ENCODE measurements at regions not wholly inside any gene's neighbourhood (a gene's known extent, or its start where the extent isn't known, plus 50 kb on each side); places are given as distances from the start of the nearest gene placed in this dataset.
A peak's percentile ranks its signal among the peaks of the same experiment; 100 is the strongest.

GRCh38 chr17:83173914-83174361, 94.5 kb downstream of the METRNL start:
- no peaks in the 10 kb centered on the region for H3K27me3 ChIP-seq (ENCODE audit: low read length)
- ChIA-PET CTCF (no interaction called here), POLR2A (ENCODE audit: unreplicated experiment) (no interaction called here)
- H3K4me3 ChIP-seq (ENCODE audit: low read length), result no peak overlapping the region
- intact Hi-C loops (cut with micrococcal nuclease), result no loop called here
- no peaks in the 10 kb centered on the region for H3K36me3 ChIP-seq (ENCODE audit: low read depth, low read length)
- H3F3A ChIP-seq (ENCODE audit: low read length, unreplicated experiment), result no peaks in the 10 kb centered on the region
- no TSS peak for BruUV-seq (replicated peaks)
- no peaks in the 10 kb centered on the region for H3K4me1 ChIP-seq (ENCODE audit: insufficient read depth, low read length)
- no peaks in the 10 kb centered on the region for H3K79me2 ChIP-seq (ENCODE audit: low read length)
- no peak overlapping the region for H2AFZ ChIP-seq (ENCODE audit: low read length)
- ATAC-seq (no peak), DNase-seq (no peak)
- no peak overlapping the region for H3K9ac ChIP-seq (ENCODE audit: low read length)
- H3K9me3 ChIP-seq (ENCODE audit: low read length), result no peaks in the 10 kb centered on the region
- H3K4me2 ChIP-seq (ENCODE audit: low read length), result no peak overlapping the region
- TF ChIP-seq EZH2 (IDR thresholded peaks at IDR 0.05; ENCODE audit: low read length, unreplicated experiment) (no peak), EZH2phosphoT487 (IDR thresholded peaks at IDR 0.05; ENCODE audit: borderline replicate concordance, low read length) (no peak), CTCF (conservative IDR thresholded peaks at IDR 0.05; ENCODE audit: low read depth, low read length) (no peak)
- no peaks in the 10 kb centered on the region for H3K9me2 ChIP-seq (replicated peaks; ENCODE audit: low read length)
- H3K27ac ChIP-seq (ENCODE audit: low read length), result no peak overlapping the region
- H4K20me1 ChIP-seq (ENCODE audit: low read length), result no peaks in the 10 kb centered on the region

- peak; percentile 19 for DNase-seq
- no peak overlapping the region for H2AFZ ChIP-seq (ENCODE audit: low read length)
- no peaks in the 10 kb centered on the region for H3K9me3 ChIP-seq (ENCODE audit: low read length)
- no peak overlapping the region for H3K9ac ChIP-seq (ENCODE audit: low read length)
- H3F3A ChIP-seq (ENCODE audit: low read length, unreplicated experiment), result no peaks in the 10 kb centered on the region
- POLR2A ChIA-PET (ENCODE audit: unreplicated experiment), result no interaction called here
- no peaks in the 10 kb centered on the region for H4K20me1 ChIP-seq (ENCODE audit: low read length)
- no peaks in the 10 kb centered on the region for H3K27me3 ChIP-seq (ENCODE audit: low read length)
- H3K4me2 ChIP-seq (ENCODE audit: low read length), result no peak overlapping the region
- BruUV-seq (replicated peaks), result no TSS peak
- intact Hi-C loops (cut with micrococcal nuclease), result no loop called here
- H3K4me1 ChIP-seq (ENCODE audit: insufficient read depth, low read length), result no peaks in the 10 kb centered on the region
- no peak for TF ChIP-seq EZH2phosphoT487 (IDR thresholded peaks at IDR 0.05; ENCODE audit: borderline replicate concordance, low read length)
- peak; percentile 32; the same call in 1 of the 2 replicates for TF ChIP-seq CTCF (conservative IDR thresholded peaks at IDR 0.05; ENCODE audit: low read depth, low read length)
- no peak for TF ChIP-seq EZH2 (IDR thresholded peaks at IDR 0.05; ENCODE audit: low read length, unreplicated experiment)
- no peak overlapping the region for H3K4me3 ChIP-seq (ENCODE audit: low read length)
- H3K79me2 ChIP-seq (ENCODE audit: low read length), result no peaks in the 10 kb centered on the region
- CTCF ChIA-PET, result no interaction called here
- no peaks in the 10 kb centered on the region for H3K36me3 ChIP-seq (ENCODE audit: low read depth, low read length)
- H3K9me2 ChIP-seq (replicated peaks; ENCODE audit: low read length), result no peaks in the 10 kb centered on the region
- H3K27ac ChIP-seq (ENCODE audit: low read length), result no peak overlapping the region
- ATAC-seq, result peak; percentile 86
These were observed 95.1 kb downstream of the METRNL start for GRCh38 chr17:83174362-83175118.

GRCh38 chr17:83175119-83175821, 95.9 kb downstream of the METRNL start:
- H3K27me3 ChIP-seq (ENCODE audit: low read length), result no peaks in the 10 kb centered on the region
- no peak overlapping the region for H2AFZ ChIP-seq (ENCODE audit: low read length)
- H3K36me3 ChIP-seq (ENCODE audit: low read depth, low read length), result no peaks in the 10 kb centered on the region
- H3K4me2 ChIP-seq (ENCODE audit: low read length), result no peak overlapping the region
- DNase-seq (no peak), ATAC-seq (no peak)
- H3K9me2 ChIP-seq (replicated peaks; ENCODE audit: low read length), result no peaks in the 10 kb centered on the region
- H3K27ac ChIP-seq (ENCODE audit: low read length), result no peak overlapping the region
- H3K4me3 ChIP-seq (ENCODE audit: low read length), result no peak overlapping the region
- no peak overlapping the region for H3K9ac ChIP-seq (ENCODE audit: low read length)
- no peak for TF ChIP-seq EZH2 (IDR thresholded peaks at IDR 0.05; ENCODE audit: low read length, unreplicated experiment)
- no peak for TF ChIP-seq EZH2phosphoT487 (IDR thresholded peaks at IDR 0.05; ENCODE audit: borderline replicate concordance, low read length)
- ChIA-PET POLR2A (ENCODE audit: unreplicated experiment) (no interaction called here), CTCF (no interaction called here)
- BruUV-seq (replicated peaks), result no TSS peak
- intact Hi-C loops (cut with micrococcal nuclease), result no loop called here
- H3K9me3 ChIP-seq (ENCODE audit: low read length), result no peaks in the 10 kb centered on the region
- no peaks in the 10 kb centered on the region for H3F3A ChIP-seq (ENCODE audit: low read length, unreplicated experiment)
- no peaks in the 10 kb centered on the region for H3K79me2 ChIP-seq (ENCODE audit: low read length)
- H3K4me1 ChIP-seq (ENCODE audit: insufficient read depth, low read length), result no peaks in the 10 kb centered on the region
- no peaks in the 10 kb centered on the region for H4K20me1 ChIP-seq (ENCODE audit: low read length)

All from PC-3 (cell line).